Lower leg skin (tissue), 3 donors: ENCODE measurements at regions not wholly inside any gene's neighbourhood (a gene's known extent, or its start where the extent isn't known, plus 50 kb on each side); places are given as distances from the start of the nearest gene placed in this dataset.

Experiments
- CTCF ChIP-seq, 3 donors: fragments of 450-650 bp; IDR thresholded peaks; one replicate each; pipeline ENCODE4 v1.5.1; 2016; ENCODE audit warnings: antibody characterized with exemption in 3 of 3, mild to moderate bottlenecking in 3 of 3, moderate library complexity in 2 of 3
- POLR2A ChIP-seq, 2 donors: fragments of 450-650 bp; IDR thresholded peaks; one replicate each; pipeline ENCODE4 v1.6.1; 2016 to 2017; ENCODE audit warnings: antibody characterized with exemption in 2 of 2, mild to moderate bottlenecking in 1 of 2, moderate library complexity in 1 of 2

GRCh38 chr4:4592414-4592813, 50.6 kb upstream of the STX18 start:
- no peak for TF ChIP-seq POLR2A (IDR thresholded peaks at IDR 0.05)
- TF ChIP-seq CTCF (IDR thresholded peaks at IDR 0.05): no peak
